NCI-H2081 (cell line): ENCODE measurements at regions not wholly inside any gene's neighbourhood (a gene's known extent, or its start where the extent isn't known, plus 50 kb on each side); places are given as distances from the start of the nearest gene placed in this dataset.
"Not testable (repeated sequence)": the region's sequence is repeated elsewhere in the genome, so short reads cannot be mapped to it uniquely, and the experiment has no call there.

Experiments used
- DNase-seq, 2 experiments: peaks; one replicate each; lab custom pipeline; 2025; lab: John Stamatoyannopoulos, UW

GRCh38 chr6:153412519-153412918, 281.4 kb upstream of the RGS17 start:
- no peak for DNase-seq

GRCh38 chr6:153411070-153411648, 280.1 kb upstream of the RGS17 start:
- no peak for DNase-seq

- no peak for DNase-seq
These were observed 274.8 kb upstream of the RGS17 start for GRCh38 chr6:153405931-153406330.

GRCh38 chr6:153401751-153402150, 270.7 kb upstream of the RGS17 start:
- peak in 1 of 2 experiments; percentile 2 for DNase-seq

GRCh38 chr6:153392156-153392555, 261.1 kb upstream of the RGS17 start:
- no peak for DNase-seq

- no peak for DNase-seq
These were observed 242.8 kb upstream of the RGS17 start for GRCh38 chr6:153373869-153374268.

GRCh38 chr6:153368131-153368530, 237.0 kb upstream of the RGS17 start:
- DNase-seq: no peak

- no peak for DNase-seq
These were observed 235.9 kb upstream of the RGS17 start for GRCh38 chr6:153367021-153367420.

GRCh38 chr6:153357391-153357790, 226.3 kb upstream of the RGS17 start:
- no peak for DNase-seq

- no peak for DNase-seq
These were observed 209.5 kb upstream of the RGS17 start for GRCh38 chr6:153340568-153340967.

GRCh38 chr6:153334121-153334520, 203.0 kb upstream of the RGS17 start:
- DNase-seq: no peak

- DNase-seq: not testable (repeated sequence)
These were observed 200.1 kb upstream of the RGS17 start for GRCh38 chr6:153331221-153331620.

- no peak for DNase-seq
These were observed 197.1 kb upstream of the RGS17 start for GRCh38 chr6:153328194-153328593.

- no peak for DNase-seq
These were observed 194.6 kb upstream of the RGS17 start for GRCh38 chr6:153325661-153326060.

- peak; percentile 34 to 71 for DNase-seq
These were observed 181.6 kb upstream of the RGS17 start for GRCh38 chr6:153312634-153313033.

GRCh38 chr6:153309651-153310050, 178.6 kb upstream of the RGS17 start:
- no peak for DNase-seq

GRCh38 chr6:153302133-153302532, 171.1 kb upstream of the RGS17 start:
- DNase-seq: no peak

GRCh38 chr6:153301602-153302001, 170.5 kb upstream of the RGS17 start:
- DNase-seq: no peak

- DNase-seq: not testable (repeated sequence)
These were observed 151.4 kb upstream of the RGS17 start for GRCh38 chr6:153282456-153282855.

- no peak for DNase-seq
These were observed 144.9 kb upstream of the RGS17 start for GRCh38 chr6:153275997-153276396.

GRCh38 chr6:153272201-153272980, 141.3 kb upstream of the RGS17 start:
- no peak for DNase-seq

GRCh38 chr6:153263489-153263888, 132.4 kb upstream of the RGS17 start:
- no peak for DNase-seq

GRCh38 chr6:153251326-153251725, 120.2 kb upstream of the RGS17 start:
- no peak for DNase-seq

GRCh38 chr6:153237670-153238069, 106.6 kb upstream of the RGS17 start:
- no peak for DNase-seq
